Mammary epithelial cell (primary cell): ENCODE measurements at regions not wholly inside any gene's neighbourhood (a gene's known extent, or its start where the extent isn't known, plus 50 kb on each side); places are given as distances from the start of the nearest gene placed in this dataset.

ENCODE experiments used
- CTCF ChIP-seq, 2 donors: IDR thresholded peaks in 1 of 2; conservative IDR thresholded peaks in 1 of 2; 2 replicates each; pipeline ENCODE4 v1.5.1; 2011 to 2012; ENCODE audit warnings: inconsistent platforms in 2 of 2, low read length in 2 of 2, mild to moderate bottlenecking in 2 of 2, control low read depth in 1 of 2, low read depth in 1 of 2; ENCODE audit not compliant: insufficient read depth in 1 of 2; ENCODE audit errors: extremely low read depth in 1 of 2
- EZH2 ChIP-seq: IDR thresholded peaks from 2 replicates; pipeline ENCODE4 v1.6.1; 2012; ENCODE audit warnings: low read length, inconsistent platforms, borderline replicate concordance

DNA sequence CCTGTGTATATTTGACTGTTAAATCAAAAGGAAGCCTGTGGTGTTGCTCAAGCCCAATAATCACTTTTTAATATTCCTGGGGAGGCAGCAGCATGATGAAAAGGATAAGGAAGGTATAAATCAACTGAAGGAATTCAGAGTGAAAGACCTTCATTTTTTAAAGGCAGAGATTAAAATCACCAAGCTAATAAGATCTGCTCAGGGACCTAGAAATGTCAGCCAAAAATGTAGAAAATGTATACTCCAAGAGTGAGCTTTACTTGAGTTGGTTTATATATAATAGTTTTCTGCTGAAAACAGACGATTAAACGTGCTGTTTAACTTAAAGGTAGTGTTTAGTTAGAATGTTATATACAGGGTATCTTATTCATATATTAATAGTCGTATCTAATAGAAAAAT, 549.3 kb downstream of the IQCM start:
- no peak for TF ChIP-seq CTCF (conservative IDR thresholded peaks at IDR 0.05 in 1 of 2, IDR thresholded peaks at IDR 0.05 in 1 of 2; ENCODE audit: extremely low read depth in 1 of 2, insufficient read depth in 1 of 2, low read depth in 1 of 2, low read length in 2 of 2)
- no peak for TF ChIP-seq EZH2
